ENCODE measurements at regions not wholly inside any gene's neighbourhood (a gene's known extent, or its start where the extent isn't known, plus 50 kb on each side); places are given as distances from the start of the nearest gene placed in this dataset.
A peak's percentile ranks its signal among the peaks of the same experiment; 100 is the strongest.

- intact Hi-C loops (cut with DNase I): no loop called here
- peak in 1 of 5 donors; percentile 20 for DNase-seq
- H3K36me3 ChIP-seq: no peaks in the 10 kb centered on the region
- TF ChIP-seq POLR2A (IDR thresholded peaks at IDR 0.05) (no peak), CTCF (IDR thresholded peaks at IDR 0.05) (peak in 3 of 12 donors; percentile 6 to 30 (median 13))
- no peaks in the 10 kb centered on the region for H3K27me3 ChIP-seq
- H3K4me3 ChIP-seq: peak overlapping the region in 9 of 12 donors; percentile 8 to 40 (median 30)
- WGBS, 4 donors: 24 to 31% (median 28%) methylated on average over 13 of the region's 13 CpGs
- no peaks in the 10 kb centered on the region for H3K9me3 ChIP-seq
- H3K27ac ChIP-seq: peak overlapping the region in 6 of 12 donors; percentile 4 to 72 (median 24)
- H3K4me1 ChIP-seq: peaks cover 0 to 5% (median 0%) of the 10 kb centered on the region in 12 donors
- peak in 1 of 4 donors; percentile 49 for ATAC-seq
These were observed 299.3 kb upstream of the ARGLU1 start for GRCh38 chr13:106867249-106867648.

- peaks cover 0 to 4% (median 0%) of the 10 kb centered on the region in 12 donors for H3K4me1 ChIP-seq
- 70 to 80% (median 73%) methylated on average over 3 of the region's 3 CpGs for WGBS, 4 donors
- intact Hi-C loops (cut with DNase I): no loop called here
These were observed 297.9 kb upstream of the ARGLU1 start for GRCh38 chr13:106865716-106866440.

GRCh38 chr13:106859533-106859904 is 291.6 kb upstream of the ARGLU1 start:
- Histone ChIP-seq H3K4me3 (no peak overlapping the region), H3K4me1 (no peaks in the 10 kb centered on the region), H3K36me3 (no peaks in the 10 kb centered on the region), H3K27ac (no peak overlapping the region), H3K9me3 (no peaks in the 10 kb centered on the region), H3K27me3 (no peaks in the 10 kb centered on the region)
- DNase-seq: no peak
- TF ChIP-seq POLR2A (IDR thresholded peaks at IDR 0.05): no peak
- TF ChIP-seq CTCF (IDR thresholded peaks at IDR 0.05): no peak
- no peak for ATAC-seq
- intact Hi-C loops (cut with DNase I): no loop called here
- 39 to 57% (median 52%) methylated on average over 4 of the region's 4 CpGs for WGBS, 4 donors

More at GRCh38 chr13:106865716-106866440, 297.9 kb upstream of the ARGLU1 start:
- Histone ChIP-seq H3K36me3 (no peaks in the 10 kb centered on the region), H3K27me3 (no peaks in the 10 kb centered on the region), H3K4me3 (no peak overlapping the region), H3K9me3 (no peaks in the 10 kb centered on the region), H3K27ac (peak overlapping the region in 2 of 12 donors; percentile 4 to 44)
- ATAC-seq: no peak
- no peak for DNase-seq
- TF ChIP-seq POLR2A (IDR thresholded peaks at IDR 0.05) (no peak), CTCF (IDR thresholded peaks at IDR 0.05) (no peak)

GRCh38 chr13:106858903-106859532 is 291.1 kb upstream of the ARGLU1 start:
- H3K4me1 ChIP-seq: no peaks in the 10 kb centered on the region
- H3K36me3 ChIP-seq: no peaks in the 10 kb centered on the region
- no peak overlapping the region for H3K4me3 ChIP-seq
- no peaks in the 10 kb centered on the region for H3K9me3 ChIP-seq
- TF ChIP-seq CTCF (IDR thresholded peaks at IDR 0.05) (no peak), POLR2A (IDR thresholded peaks at IDR 0.05) (no peak)
- WGBS, 4 donors: 56 to 64% (median 60%) methylated on average over 12 of the region's 12 CpGs
- H3K27me3 ChIP-seq: no peaks in the 10 kb centered on the region
- H3K27ac ChIP-seq: no peak overlapping the region
- intact Hi-C loops (cut with DNase I): no loop called here
- DNase-seq (no peak), ATAC-seq (no peak)
